ENCODE measurements at regions not wholly inside any gene's neighbourhood (a gene's known extent, or its start where the extent isn't known, plus 50 kb on each side); places are given as distances from the start of the nearest gene placed in this dataset.

DNA sequence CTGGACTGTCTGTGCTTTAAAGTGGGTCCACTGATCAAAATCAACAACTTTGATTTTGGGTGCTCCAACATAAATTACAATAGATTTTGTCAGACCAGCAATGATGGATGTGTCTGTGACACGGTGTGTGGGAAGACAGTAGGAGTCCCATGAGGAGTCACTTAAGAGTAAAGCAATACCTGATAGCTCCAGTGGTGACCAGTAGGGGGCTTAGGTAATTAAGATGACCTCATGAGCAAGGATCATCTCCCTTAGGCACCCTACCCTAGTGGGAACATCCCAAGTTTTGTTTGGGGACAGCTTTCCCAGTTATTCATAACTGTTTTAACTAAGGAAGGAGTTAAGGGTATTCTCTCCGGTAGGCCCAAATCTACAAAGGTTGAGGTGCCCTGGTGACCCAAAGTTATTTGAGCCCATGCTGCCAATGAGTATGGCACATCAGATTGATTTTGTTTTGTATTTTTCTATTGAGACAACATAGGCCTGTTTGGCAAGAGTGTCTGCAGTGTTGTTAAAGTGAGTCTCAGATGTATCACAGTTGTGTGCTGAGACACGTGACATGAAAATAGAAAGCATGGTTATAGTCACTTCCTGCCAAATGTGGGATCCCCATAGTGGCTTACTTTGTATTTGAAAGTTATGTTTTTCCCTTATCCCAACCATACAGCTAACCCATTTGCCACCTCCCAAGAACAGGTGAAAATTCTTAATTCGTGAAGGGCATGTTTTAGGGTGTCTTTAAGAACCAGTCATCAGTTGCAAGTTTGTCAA, 1337.6 kb upstream of the SLC39A10 start:
- TF ChIP-seq, protein P1, sequence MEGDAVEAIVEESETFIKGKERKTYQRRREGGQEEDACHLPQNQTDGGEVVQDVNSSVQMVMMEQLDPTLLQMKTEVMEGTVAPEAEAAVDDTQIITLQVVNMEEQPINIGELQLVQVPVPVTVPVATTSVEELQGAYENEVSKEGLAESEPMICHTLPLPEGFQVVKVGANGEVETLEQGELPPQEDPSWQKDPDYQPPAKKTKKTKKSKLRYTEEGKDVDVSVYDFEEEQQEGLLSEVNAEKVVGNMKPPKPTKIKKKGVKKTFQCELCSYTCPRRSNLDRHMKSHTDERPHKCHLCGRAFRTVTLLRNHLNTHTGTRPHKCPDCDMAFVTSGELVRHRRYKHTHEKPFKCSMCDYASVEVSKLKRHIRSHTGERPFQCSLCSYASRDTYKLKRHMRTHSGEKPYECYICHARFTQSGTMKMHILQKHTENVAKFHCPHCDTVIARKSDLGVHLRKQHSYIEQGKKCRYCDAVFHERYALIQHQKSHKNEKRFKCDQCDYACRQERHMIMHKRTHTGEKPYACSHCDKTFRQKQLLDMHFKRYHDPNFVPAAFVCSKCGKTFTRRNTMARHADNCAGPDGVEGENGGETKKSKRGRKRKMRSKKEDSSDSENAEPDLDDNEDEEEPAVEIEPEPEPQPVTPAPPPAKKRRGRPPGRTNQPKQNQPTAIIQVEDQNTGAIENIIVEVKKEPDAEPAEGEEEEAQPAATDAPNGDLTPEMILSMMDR (IDR thresholded peaks at IDR 0.05): no peak
- Mint-ChIP-seq H3K27me3 (ENCODE audit: low read depth, poor library complexity) (peaks cover 4% of the 10 kb centered on the region), H3K4me1 (no peaks in the 10 kb centered on the region), H3K27ac (no peak overlapping the region), H3K9me3 (no peaks in the 10 kb centered on the region), H3K36me3 (ENCODE audit: low read depth) (no peaks in the 10 kb centered on the region), H3K4me3 (no peak overlapping the region)
- no peak for DNase-seq

DNA sequence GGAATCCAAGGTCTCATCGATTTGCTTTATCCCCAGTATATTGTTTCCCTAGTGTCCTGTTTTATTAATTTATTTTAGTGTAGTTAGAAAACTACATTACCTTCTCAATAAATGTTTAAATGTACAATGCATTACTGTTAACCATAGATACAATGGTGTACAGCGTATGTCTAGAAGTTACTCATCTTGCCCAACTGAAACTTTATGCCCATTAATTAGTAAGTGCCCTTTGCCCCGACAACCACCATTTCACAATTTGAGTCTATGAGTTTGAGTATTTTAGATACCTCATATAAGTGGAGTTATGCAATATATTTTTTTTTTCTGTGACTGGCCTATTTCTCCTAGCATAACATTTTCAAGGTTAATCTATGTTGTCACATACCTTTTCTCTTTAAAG, 1343.0 kb upstream of the SLC39A10 start:
- Mint-ChIP-seq H3K4me3 (no peak overlapping the region), H3K36me3 (ENCODE audit: low read depth) (no peaks in the 10 kb centered on the region), H3K9me3 (no peaks in the 10 kb centered on the region), H3K4me1 (peaks cover 5% of the 10 kb centered on the region), H3K27me3 (ENCODE audit: low read depth, poor library complexity) (peaks cover 4% of the 10 kb centered on the region), H3K27ac (no peak overlapping the region)
- DNase-seq: no peak
- TF ChIP-seq, protein P1 (IDR thresholded peaks at IDR 0.05): no peak

DNA sequence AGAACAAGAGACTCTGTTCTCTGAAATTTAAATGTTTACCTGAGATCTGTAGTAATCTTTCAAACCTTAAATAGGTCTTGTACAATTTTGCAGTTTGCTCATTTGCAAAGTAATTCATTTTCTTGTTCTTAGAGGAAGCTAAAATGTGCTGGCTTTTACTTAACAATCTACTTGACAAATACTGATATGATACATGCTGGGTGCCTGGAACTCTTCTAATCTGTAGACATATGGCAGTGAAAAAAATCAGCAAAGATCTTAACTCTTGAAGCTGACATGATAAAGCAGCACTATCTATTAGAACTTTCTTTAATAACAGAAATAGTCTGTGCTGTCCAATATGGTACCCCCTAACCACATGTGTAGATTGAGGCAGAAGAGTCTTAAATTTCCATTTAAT, 1352.8 kb upstream of the SLC39A10 start:
- DNase-seq: no peak
- Mint-ChIP-seq H3K4me3 (no peak overlapping the region), H3K9me3 (no peaks in the 10 kb centered on the region), H3K27me3 (ENCODE audit: low read depth, poor library complexity) (no peaks in the 10 kb centered on the region), H3K4me1 (no peaks in the 10 kb centered on the region), H3K27ac (no peak overlapping the region), H3K36me3 (ENCODE audit: low read depth) (no peaks in the 10 kb centered on the region)
- TF ChIP-seq, protein P1 (IDR thresholded peaks at IDR 0.05): no peak

DNA sequence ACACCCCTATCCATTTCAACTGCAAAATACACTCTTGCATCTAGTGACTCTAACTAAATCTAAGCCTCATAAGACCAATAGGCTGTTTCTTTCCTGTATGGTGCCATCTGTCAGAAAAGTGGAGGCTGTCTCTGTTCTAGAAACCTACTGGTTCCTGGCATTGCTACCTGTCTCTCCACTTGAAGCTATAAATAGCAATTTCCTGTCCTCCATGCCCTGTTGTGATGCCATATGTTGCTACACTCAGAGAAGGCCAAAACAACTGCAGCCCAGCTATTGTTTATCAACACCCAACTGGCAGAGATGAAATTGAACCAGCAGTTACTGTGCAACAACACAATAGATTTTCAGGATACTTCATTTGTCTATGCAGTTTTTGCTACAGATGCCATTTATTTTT, 1355.1 kb upstream of the SLC39A10 start:
- no peak overlapping the region for H3K4me3 Mint-ChIP-seq

DNA sequence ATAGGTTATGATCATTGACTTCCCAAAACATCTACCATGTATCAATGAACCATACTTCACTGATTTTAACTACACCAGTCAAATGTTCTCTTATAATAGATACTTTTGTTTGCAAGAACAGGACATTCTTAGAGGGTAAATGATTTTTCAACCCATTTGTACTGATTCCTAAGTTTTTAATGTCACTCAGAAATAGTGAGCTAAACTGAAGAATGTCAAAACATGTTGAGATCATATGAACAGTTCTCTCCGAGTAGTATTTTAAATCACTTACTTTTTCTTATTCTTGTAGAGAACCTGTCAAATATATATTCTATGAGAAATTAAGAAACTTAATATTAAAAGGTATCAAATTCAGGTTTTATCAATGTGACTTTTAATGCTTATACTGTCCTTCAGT, 1362.9 kb upstream of the SLC39A10 start:
- DNase-seq: no peak
- H3K9me3 Mint-ChIP-seq: no peaks in the 10 kb centered on the region
- H3K4me3 Mint-ChIP-seq: no peak overlapping the region
- no peaks in the 10 kb centered on the region for H3K36me3 Mint-ChIP-seq (ENCODE audit: low read depth)
- H3K4me1 Mint-ChIP-seq: no peaks in the 10 kb centered on the region
- TF ChIP-seq, protein P1 (IDR thresholded peaks at IDR 0.05): no peak
- no peak overlapping the region for H3K27ac Mint-ChIP-seq
- H3K27me3 Mint-ChIP-seq (ENCODE audit: low read depth, poor library complexity): peaks cover 3% of the 10 kb centered on the region

More for the DNA sequence above, 1355.1 kb upstream of the SLC39A10 start:
- no peak for DNase-seq
- peaks cover 3% of the 10 kb centered on the region for H3K27me3 Mint-ChIP-seq (ENCODE audit: low read depth, poor library complexity)
- no peaks in the 10 kb centered on the region for H3K9me3 Mint-ChIP-seq
- no peaks in the 10 kb centered on the region for H3K4me1 Mint-ChIP-seq
- TF ChIP-seq, protein P1 (IDR thresholded peaks at IDR 0.05): no peak
- no peak overlapping the region for H3K27ac Mint-ChIP-seq
- no peaks in the 10 kb centered on the region for H3K36me3 Mint-ChIP-seq (ENCODE audit: low read depth)

DNA sequence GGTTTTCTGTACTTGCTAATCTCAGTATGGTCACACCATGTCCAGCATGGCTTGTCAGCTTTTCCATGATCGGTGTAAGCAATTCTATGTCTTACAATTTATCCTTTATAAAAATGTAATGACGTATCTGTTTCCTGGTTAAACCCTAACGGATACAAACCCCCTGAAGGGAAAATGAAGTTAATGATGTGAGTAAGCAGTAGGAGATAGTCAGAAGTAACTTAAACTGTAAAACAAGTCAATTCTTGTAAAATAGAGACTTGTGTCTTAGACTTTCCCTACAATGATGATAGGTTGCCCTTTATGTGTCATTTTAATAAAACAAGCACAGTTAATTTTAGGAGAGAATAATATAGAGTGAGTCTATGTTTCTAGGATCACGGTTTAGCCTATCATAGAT, 1365.9 kb upstream of the SLC39A10 start:
- Mint-ChIP-seq H3K27ac (no peak overlapping the region), H3K27me3 (ENCODE audit: low read depth, poor library complexity) (no peaks in the 10 kb centered on the region), H3K9me3 (no peaks in the 10 kb centered on the region), H3K36me3 (ENCODE audit: low read depth) (no peaks in the 10 kb centered on the region), H3K4me1 (no peaks in the 10 kb centered on the region), H3K4me3 (no peak overlapping the region)
- TF ChIP-seq, protein P1 (IDR thresholded peaks at IDR 0.05): no peak
- no peak for DNase-seq
